Fibroblast of villous mesenchyme (primary cell): ENCODE measurements at regions not wholly inside any gene's neighbourhood (a gene's known extent, or its start where the extent isn't known, plus 50 kb on each side); places are given as distances from the start of the nearest gene placed in this dataset.
"Not testable (repeated sequence)": the region's sequence is repeated elsewhere in the genome, so short reads cannot be mapped to it uniquely, and the experiment has no call there.

Source experiments
- DNase-seq: peaks from one replicate; pipeline ENCODE4 v3.0.0-alpha.2; 2010; ENCODE audit warnings: low read depth
- H3K4me3 ChIP-seq: 2 replicates; pipeline ENCODE4 v1.5.1; 2011; ENCODE audit warnings: low read depth, mild to moderate bottlenecking, low read length
- CTCF ChIP-seq: IDR thresholded peaks from 2 replicates; pipeline ENCODE4 v1.5.1; 2012; ENCODE audit warnings: low read depth, mild to moderate bottlenecking, low read length; ENCODE audit not compliant: insufficient read depth

GRCh38 chr16:72590151-72590937 lies 418.4 kb upstream of the PMFBP1 start:
- DNase-seq: no peak
- H3K4me3 ChIP-seq: no peak overlapping the region
- no peak for TF ChIP-seq CTCF

GRCh38 chr16:72588551-72588950 lies 416.6 kb upstream of the PMFBP1 start:
- no peak overlapping the region for H3K4me3 ChIP-seq
- no peak for DNase-seq
- TF ChIP-seq CTCF: no peak

GRCh38 chr16:72578061-72578460 lies 406.1 kb upstream of the PMFBP1 start:
- DNase-seq, H3K4me3 ChIP-seq: not testable (repeated sequence)

GRCh38 chr16:72576189-72576588 lies 404.2 kb upstream of the PMFBP1 start:
- TF ChIP-seq CTCF: no peak
- no peak overlapping the region for H3K4me3 ChIP-seq
- no peak for DNase-seq

GRCh38 chr16:72569677-72570076 lies 397.7 kb upstream of the PMFBP1 start:
- no peak overlapping the region for H3K4me3 ChIP-seq
- no peak for DNase-seq
- TF ChIP-seq CTCF: no peak

GRCh38 chr16:72568502-72568901 lies 396.5 kb upstream of the PMFBP1 start:
- no peak for TF ChIP-seq CTCF
- no peak overlapping the region for H3K4me3 ChIP-seq
- DNase-seq: no peak

- no peak for TF ChIP-seq CTCF
- DNase-seq: no peak
- H3K4me3 ChIP-seq: no peak overlapping the region
Observed at GRCh38 chr16:72566174-72566573, 394.2 kb upstream of the PMFBP1 start.
